NCI-H1417 (cell line): ENCODE measurements at regions not wholly inside any gene's neighbourhood (a gene's known extent, or its start where the extent isn't known, plus 50 kb on each side); places are given as distances from the start of the nearest gene placed in this dataset.
"Not testable (repeated sequence)": the region's sequence is repeated elsewhere in the genome, so short reads cannot be mapped to it uniquely, and the experiment has no call there.

Experiments used
- DNase-seq, 3 experiments: peaks; one replicate each; lab custom pipeline; 2025; lab: John Stamatoyannopoulos, UW

- DNase-seq: no peak
These were observed 84.8 kb upstream of the ID2 start for GRCh38 chr2:8597094-8597493.

GRCh38 chr2:8597559-8598225, 84.2 kb upstream of the ID2 start:
- DNase-seq: no peak

- no peak for DNase-seq
These were observed 83.3 kb upstream of the ID2 start for GRCh38 chr2:8598295-8599165.

- no peak for DNase-seq
These were observed 82.2 kb upstream of the ID2 start for GRCh38 chr2:8599421-8600242.

GRCh38 chr2:8600456-8600855, 81.4 kb upstream of the ID2 start:
- no peak for DNase-seq

GRCh38 chr2:8602809-8603208, 79.0 kb upstream of the ID2 start:
- DNase-seq: peak in 1 of 3 experiments; percentile 15

GRCh38 chr2:8603356-8603755, 78.5 kb upstream of the ID2 start:
- DNase-seq: not testable (repeated sequence)

- DNase-seq: no peak
These were observed 77.6 kb upstream of the ID2 start for GRCh38 chr2:8604262-8604661.

GRCh38 chr2:8605351-8606065, 76.3 kb upstream of the ID2 start:
- peak in 2 of 3 experiments; percentile 13 to 27 for DNase-seq

GRCh38 chr2:8606226-8606625, 75.6 kb upstream of the ID2 start:
- DNase-seq: no peak

GRCh38 chr2:8606649-8607550, 75.0 kb upstream of the ID2 start:
- no peak for DNase-seq

GRCh38 chr2:8607606-8608005, 74.2 kb upstream of the ID2 start:
- DNase-seq: no peak

GRCh38 chr2:8608411-8608954, 73.4 kb upstream of the ID2 start:
- no peak for DNase-seq

GRCh38 chr2:8609357-8609811, 72.5 kb upstream of the ID2 start:
- no peak for DNase-seq

- not testable (repeated sequence) for DNase-seq
These were observed 71.1 kb upstream of the ID2 start for GRCh38 chr2:8610775-8611174.

GRCh38 chr2:8611246-8611645, 70.6 kb upstream of the ID2 start:
- DNase-seq: no peak

GRCh38 chr2:8611700-8612099, 70.2 kb upstream of the ID2 start:
- no peak for DNase-seq

GRCh38 chr2:8612734-8613179, 69.1 kb upstream of the ID2 start:
- DNase-seq: no peak

GRCh38 chr2:8613207-8613999, 68.5 kb upstream of the ID2 start:
- not testable (repeated sequence) for DNase-seq
